H9 (cell line): ENCODE measurements at regions not wholly inside any gene's neighbourhood (a gene's known extent, or its start where the extent isn't known, plus 50 kb on each side); places are given as distances from the start of the nearest gene placed in this dataset.
"Not testable (repeated sequence)": the region's sequence is repeated elsewhere in the genome, so short reads cannot be mapped to it uniquely, and the experiment has no call there.

Experiments
- DNase-seq: peaks from one replicate; pipeline ENCODE4 v3.0.0-alpha.2; 2017
- H2AFZ ChIP-seq: one replicate; pipeline ENCODE4 v1.6.1; 2013; ENCODE audit warnings: mild to moderate bottlenecking, low read length, control low read depth, moderate library complexity
- H2AK5ac ChIP-seq: 2 replicates; pipeline ENCODE4 v1.6.1; 2013; ENCODE audit warnings: low read length, control low read depth, mixed read lengths; ENCODE audit not compliant: insufficient read length
- H2BK120ac ChIP-seq: one replicate; pipeline ENCODE4 v1.6.1; 2013; ENCODE audit warnings: low read depth, mild to moderate bottlenecking, low read length, control low read depth, inconsistent platforms; ENCODE audit not compliant: poor library complexity, severe bottlenecking
- H2BK12ac ChIP-seq: 2 replicates; pipeline ENCODE4 v1.6.1; 2013; ENCODE audit warnings: low read length, control low read depth, mixed read lengths, low read depth; ENCODE audit not compliant: insufficient read length
- H2BK15ac ChIP-seq: 2 replicates; pipeline ENCODE4 v1.6.1; 2013; ENCODE audit warnings: low read depth, low read length, control low read depth
- H2BK20ac ChIP-seq: one replicate; pipeline ENCODE4 v1.6.1; 2013; ENCODE audit warnings: low read depth, mild to moderate bottlenecking, low read length, control low read depth, inconsistent platforms; ENCODE audit not compliant: poor library complexity, severe bottlenecking
- H2BK5ac ChIP-seq: 2 replicates; pipeline ENCODE4 v1.6.1; 2013; ENCODE audit warnings: low read length, control low read depth, mixed read lengths; ENCODE audit not compliant: insufficient read length
- H3K14ac ChIP-seq: 2 replicates; pipeline ENCODE4 v1.6.1; 2013; ENCODE audit warnings: low read length, control low read depth; ENCODE audit not compliant: insufficient read depth
- H3K18ac ChIP-seq: 2 replicates; pipeline ENCODE4 v1.6.1; 2013; ENCODE audit warnings: low read depth, mild to moderate bottlenecking, mixed read lengths, low read length, control low read depth; ENCODE audit not compliant: insufficient read length
- H3K23ac ChIP-seq: 2 replicates; pipeline ENCODE4 v1.6.1; 2013; ENCODE audit warnings: low read length, control low read depth, mixed read lengths, low read depth; ENCODE audit not compliant: insufficient read length
- H3K23me2 ChIP-seq: 2 replicates; pipeline ENCODE4 v1.6.1; 2013; ENCODE audit warnings: low read depth, mild to moderate bottlenecking, mixed read lengths, low read length, control low read depth; ENCODE audit not compliant: insufficient read length, poor library complexity, severe bottlenecking
- H3K27ac ChIP-seq: 2 replicates; pipeline ENCODE4 v1.5.1; 2013; ENCODE audit warnings: low read length, control low read depth, mixed read lengths, low read depth; ENCODE audit not compliant: insufficient read length
- H3K27me3 ChIP-seq: 2 replicates; pipeline ENCODE4 v1.6.1; 2013; ENCODE audit warnings: low read length, control low read depth, inconsistent platforms; ENCODE audit not compliant: insufficient read depth
- H3K4ac ChIP-seq: 2 replicates; pipeline ENCODE4 v1.6.1; 2013; ENCODE audit warnings: low read depth, mild to moderate bottlenecking, control low read depth, inconsistent platforms, low read length, moderate library complexity
- H3K4me1 ChIP-seq: 2 replicates; pipeline ENCODE4 v1.6.1; 2013; ENCODE audit warnings: low read length, control low read depth, inconsistent platforms; ENCODE audit not compliant: insufficient read depth
- H3K4me2 ChIP-seq: 2 replicates; pipeline ENCODE4 v1.6.1; 2013; ENCODE audit warnings: low read length, control low read depth, mixed read lengths; ENCODE audit not compliant: insufficient read length, insufficient read depth
- H3K56ac ChIP-seq: 2 replicates; pipeline ENCODE4 v1.6.1; 2013; ENCODE audit warnings: low read depth, mild to moderate bottlenecking, mixed read lengths, low read length, control low read depth; ENCODE audit not compliant: insufficient read length
- H3K79me1 ChIP-seq: 2 replicates; pipeline ENCODE4 v1.6.1; 2013; ENCODE audit warnings: low read depth, mild to moderate bottlenecking, moderate library complexity, low read length, control low read depth, inconsistent platforms; ENCODE audit not compliant: insufficient read depth, poor library complexity, severe bottlenecking
- H3K79me2 ChIP-seq: 2 replicates; pipeline ENCODE4 v1.6.1; 2013; ENCODE audit warnings: low read length, control low read depth, inconsistent platforms; ENCODE audit not compliant: insufficient read depth
- H3K9ac ChIP-seq: 2 replicates; pipeline ENCODE4 v1.6.1; 2013; ENCODE audit warnings: low read length, control low read depth, mixed read lengths; ENCODE audit not compliant: insufficient read length; ENCODE audit errors: extremely low read depth
- H3K9me3 ChIP-seq: one replicate; pipeline ENCODE4 v1.6.1; 2013; ENCODE audit warnings: low read depth, low read length, inconsistent platforms; ENCODE audit not compliant: control insufficient read depth
- H3T11ph ChIP-seq: one replicate; pipeline ENCODE4 v1.6.1; 2013; ENCODE audit warnings: mild to moderate bottlenecking, low read length, control low read depth, inconsistent platforms
- H4K20me1 ChIP-seq: one replicate; pipeline ENCODE4 v1.6.1; 2013; ENCODE audit not compliant: control insufficient read depth, insufficient read length, insufficient read depth
- H4K5ac ChIP-seq: 2 replicates; pipeline ENCODE4 v1.6.1; 2013; ENCODE audit warnings: low read depth, mild to moderate bottlenecking, mixed read lengths, low read length, control low read depth; ENCODE audit not compliant: insufficient read length
- H4K8ac ChIP-seq: replicated peaks from 2 replicates; pipeline ENCODE4 v1.6.1; 2013; ENCODE audit warnings: low read length, control low read depth, mixed read lengths, low read depth; ENCODE audit not compliant: insufficient read length
- H4K91ac ChIP-seq: 2 replicates; pipeline ENCODE4 v1.6.1; 2013; ENCODE audit warnings: low read depth, mild to moderate bottlenecking, moderate library complexity, mixed read lengths, low read length, control low read depth; ENCODE audit not compliant: insufficient read length
- H3K27ac Mint-ChIP-seq, 3 experiments: 2 replicates in 2 of 3; 3 replicates in 1 of 3; pipeline ENCODE4 v1.8.0; 2020 to 2021; ENCODE audit warnings: mixed read lengths in 3 of 3, mild to moderate bottlenecking in 1 of 3, moderate library complexity in 1 of 3
- H3K27me3 Mint-ChIP-seq: 2 replicates; pipeline ENCODE4 v1.8.0; 2021; ENCODE audit warnings: low read depth, mild to moderate bottlenecking, moderate library complexity, mixed read lengths
- H3K36me3 Mint-ChIP-seq, 3 experiments: 2 replicates in 2 of 3; 3 replicates in 1 of 3; pipeline ENCODE4 v1.8.0; 2020 to 2021; ENCODE audit warnings: low read depth in 3 of 3, mixed read lengths in 3 of 3; ENCODE audit not compliant: insufficient read depth in 1 of 3
- H3K4me1 Mint-ChIP-seq, 2 experiments: 2 replicates each; pipeline ENCODE4 v1.8.0; 2020; ENCODE audit warnings: mixed read lengths in 2 of 2
- H3K4me3 Mint-ChIP-seq, 2 experiments: 2 replicates in 1 of 2; 3 replicates in 1 of 2; pipeline ENCODE4 v1.8.0; 2020 to 2021; ENCODE audit warnings: mild to moderate bottlenecking in 2 of 2, mixed read lengths in 2 of 2, moderate library complexity in 1 of 2
- H3K9me3 Mint-ChIP-seq, 2 experiments: 2 replicates in 1 of 2; 3 replicates in 1 of 2; pipeline ENCODE4 v1.8.0; 2020; ENCODE audit warnings: mild to moderate bottlenecking in 2 of 2, mixed read lengths in 2 of 2, moderate library complexity in 1 of 2
- CTCF ChIP-seq: fragments of 200-600 bp; sonication (generic); conservative IDR thresholded peaks from 3 replicates; pipeline ENCODE4 v1.8.0; 2021; ENCODE audit warnings: antibody characterized with exemption, mild to moderate bottlenecking
- WGBS: extraction: QIAGEN DNeasy Blood & Tissue Kit; methylation state at CpG from one replicate; pipeline ENCODE4 v1.1.7; 2013; ENCODE audit warnings: missing lambda C conversion rate, low lambda C conversion rate, mixed read lengths; ENCODE audit not compliant: insufficient read length; ENCODE audit errors: extremely low coverage; 5-methylcytosine and 5-hydroxymethylcytosine counted together

DNA sequence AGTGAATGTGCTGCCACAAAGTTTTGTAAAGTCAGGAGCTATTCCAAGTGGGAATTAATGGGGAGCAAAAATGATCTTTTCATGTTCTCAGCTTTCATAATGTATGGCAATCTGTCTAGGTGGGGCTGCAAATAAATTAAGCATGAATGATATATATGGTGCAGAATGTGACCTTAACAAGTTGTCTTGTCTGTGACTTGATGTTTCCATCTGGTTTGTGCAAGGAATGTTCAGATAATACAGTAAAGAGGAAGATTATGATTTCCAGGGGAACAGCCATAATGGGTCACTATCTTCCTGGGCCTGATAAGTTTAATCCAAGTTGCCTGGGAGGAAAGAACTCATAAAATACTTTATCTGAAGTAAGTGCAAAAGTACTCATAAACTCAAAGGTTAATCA lies 1815.8 kb upstream of the FLRT2 start:
- H4K91ac ChIP-seq: no peak overlapping the region
- no peak overlapping the region for H2BK15ac ChIP-seq
- no peak overlapping the region for H2BK12ac ChIP-seq
- no peak overlapping the region for H3K14ac ChIP-seq
- no peak for TF ChIP-seq CTCF
- H2BK5ac ChIP-seq: no peak overlapping the region
- H3K9ac ChIP-seq: no peak overlapping the region
- H2BK120ac ChIP-seq: no peak overlapping the region
- no peaks in the 10 kb centered on the region for H3K27me3 ChIP-seq
- no peak overlapping the region for H2AK5ac ChIP-seq
- Mint-ChIP-seq H3K4me1 (no peaks in the 10 kb centered on the region), H3K9me3 (peaks cover 0 to 1% of the 10 kb centered on the region in 2 experiments; a peak in 2 of 5 replicates), H3K27ac (no peak overlapping the region), H3K27me3 (no peaks in the 10 kb centered on the region), H3K36me3 (peaks cover 0 to 1% (median 0%) of the 10 kb centered on the region in 3 experiments; a peak in 2 of 7 replicates), H3K4me3 (no peak overlapping the region)
- H3K4ac ChIP-seq: no peak overlapping the region
- no peak overlapping the region for H3K27ac ChIP-seq
- H4K8ac ChIP-seq: no peak overlapping the region
- no peaks in the 10 kb centered on the region for H3K79me1 ChIP-seq
- H4K5ac ChIP-seq: no peak overlapping the region
- H4K20me1 ChIP-seq: no peaks in the 10 kb centered on the region
- no peaks in the 10 kb centered on the region for H3K23me2 ChIP-seq
- DNase-seq: no peak
- H2BK20ac ChIP-seq: no peak overlapping the region
- H3K18ac ChIP-seq: no peak overlapping the region
- H2AFZ ChIP-seq: no peak overlapping the region
- no peak overlapping the region for H3K56ac ChIP-seq
- no peak overlapping the region for H3T11ph ChIP-seq
- no peaks in the 10 kb centered on the region for H3K79me2 ChIP-seq
- no peak overlapping the region for H3K4me2 ChIP-seq
- no peaks in the 10 kb centered on the region for H3K4me1 ChIP-seq
- H3K9me3 ChIP-seq: no peaks in the 10 kb centered on the region
- no peak overlapping the region for H3K23ac ChIP-seq

DNA sequence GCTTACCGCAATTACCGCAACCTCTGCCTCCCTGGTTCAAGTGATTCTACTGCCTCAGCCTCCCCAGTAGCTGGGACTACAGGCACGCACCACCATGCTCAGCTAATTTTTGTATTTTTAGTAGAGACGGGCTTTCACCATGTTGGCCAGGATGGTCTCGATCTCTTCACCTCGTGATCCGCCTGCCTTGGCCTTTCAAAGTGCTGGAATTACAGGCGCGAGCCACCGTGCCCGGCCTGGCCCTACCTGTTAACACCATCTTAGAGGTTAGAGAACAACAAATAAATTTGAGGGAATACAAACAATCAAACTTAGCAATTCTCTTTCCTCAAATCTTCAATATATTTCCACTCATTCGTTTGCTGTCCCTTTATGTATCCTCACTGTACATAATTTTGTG lies 1810.5 kb upstream of the FLRT2 start:
- H3K27ac Mint-ChIP-seq, H3K27me3 ChIP-seq, H3K23me2 ChIP-seq, H2BK12ac ChIP-seq, H3K79me2 ChIP-seq, H3K9me3 Mint-ChIP-seq, H3K4ac ChIP-seq, H4K91ac ChIP-seq, H3K27me3 Mint-ChIP-seq, H3K9ac ChIP-seq, H3K4me2 ChIP-seq, H3K79me1 ChIP-seq, H3K23ac ChIP-seq, H2BK5ac ChIP-seq, H3K9me3 ChIP-seq, H3K4me1 Mint-ChIP-seq, H2BK20ac ChIP-seq, H2AK5ac ChIP-seq, H3K4me1 ChIP-seq, H3T11ph ChIP-seq, DNase-seq, H3K36me3 Mint-ChIP-seq, H3K14ac ChIP-seq, H2AFZ ChIP-seq, H4K20me1 ChIP-seq, H3K27ac ChIP-seq, H4K8ac ChIP-seq, H2BK15ac ChIP-seq, H3K18ac ChIP-seq, H4K5ac ChIP-seq, H3K4me3 Mint-ChIP-seq, H3K56ac ChIP-seq, H2BK120ac ChIP-seq: not testable (repeated sequence)
- WGBS: no CpG with 5 or more reads among the region's 12 CpGs
